Esophagus squamous epithelium (tissue), 5 donors: ENCODE measurements at regions not wholly inside any gene's neighbourhood (a gene's known extent, or its start where the extent isn't known, plus 50 kb on each side); places are given as distances from the start of the nearest gene placed in this dataset.

Experiments
- DNase-seq: peaks from one replicate; lab custom pipeline; 2025; lab: John Stamatoyannopoulos, UW
- H3K27ac ChIP-seq, 4 donors: fragments of 200-600 bp; sonication (generic); one replicate each; pipeline ENCODE4 v1.5.1; 2016 to 2019; ENCODE audit warnings: mild to moderate bottlenecking in 1 of 4
- H3K27me3 ChIP-seq, 4 donors: fragments of 200-600 bp; sonication (generic); 1 replicate in 3 of 4; 2 replicates in 1 of 4; pipeline versions ENCODE4 v1.5.1 to v1.6.0; 2017 to 2021; ENCODE audit warnings: antibody characterized with exemption in 1 of 4
- H3K36me3 ChIP-seq, 3 donors: fragments of 200-600 bp; sonication (generic); one replicate each; pipeline ENCODE4 v1.5.1; 2016 to 2019
- H3K4me1 ChIP-seq, 3 donors: fragments of 200-600 bp; sonication (generic); one replicate each; pipeline ENCODE4 v1.5.1; 2017 to 2019
- H3K4me3 ChIP-seq, 4 donors: fragments of 200-600 bp; sonication (generic); 1 replicate in 3 of 4; 2 replicates in 1 of 4; pipeline ENCODE4 v1.5.1; 2016 to 2019; ENCODE audit warnings: mild to moderate bottlenecking in 2 of 4, moderate library complexity in 1 of 4
- H3K9me3 ChIP-seq, 3 donors: fragments of 200-600 bp; sonication (generic); one replicate each; pipeline ENCODE4 v1.5.1; 2016 to 2019
- CTCF ChIP-seq, 6 experiments: fragments of 450-650 bp in 4 of 6; fragments of 200-600 bp in 2 of 6; sonication (generic) in 2 of 6; IDR thresholded peaks; one replicate each; pipeline ENCODE4 v1.5.1; 2016 to 2019; ENCODE audit warnings: antibody characterized with exemption in 6 of 6, mild to moderate bottlenecking in 4 of 6, moderate library complexity in 4 of 6
- POLR2A ChIP-seq, 4 donors: fragments of 450-650 bp; IDR thresholded peaks; one replicate each; pipeline ENCODE4 v1.6.1; 2017; ENCODE audit warnings: antibody characterized with exemption in 4 of 4, mild to moderate bottlenecking in 4 of 4, moderate library complexity in 3 of 4
- WGBS, 2 donors: methylation state at CpG; one replicate each; pipeline ENCODE4 v1.1.5; 2018; 5-methylcytosine and 5-hydroxymethylcytosine counted together
- intact Hi-C: fragments of 100-400 bp; cut with DNase I; formaldehyde crosslinking; loops from one replicate; pipeline ENCODE4 v1.15.0; 2022
- donor health status: DM: yes; HTN: yes; CAD: no.

GRCh38 chr13:105552078-105552477 is 983.4 kb downstream of the EFNB2 start:
- intact Hi-C loops, result no loop called here

GRCh38 chr13:105547851-105548250 is 987.6 kb downstream of the EFNB2 start:
- no peak overlapping the region for H3K4me3 ChIP-seq
- DNase-seq, result no peak
- intact Hi-C loops, result no loop called here
- H3K27ac ChIP-seq, result no peak overlapping the region
- no peaks in the 10 kb centered on the region for H3K9me3 ChIP-seq
- H3K4me1 ChIP-seq, result no peaks in the 10 kb centered on the region
- H3K36me3 ChIP-seq, result no peaks in the 10 kb centered on the region
- no peak for TF ChIP-seq POLR2A (IDR thresholded peaks at IDR 0.05)
- TF ChIP-seq CTCF (IDR thresholded peaks at IDR 0.05), result no peak
- no peaks in the 10 kb centered on the region for H3K27me3 ChIP-seq
- WGBS, 2 donors, result 76 to 85% methylated on average over 3 of the region's 3 CpGs

More at GRCh38 chr13:105552078-105552477, 983.4 kb downstream of the EFNB2 start:
- no peak for DNase-seq
- Histone ChIP-seq H3K36me3 (no peaks in the 10 kb centered on the region), H3K4me1 (no peaks in the 10 kb centered on the region), H3K9me3 (no peaks in the 10 kb centered on the region), H3K27me3 (no peaks in the 10 kb centered on the region), H3K27ac (no peak overlapping the region), H3K4me3 (no peak overlapping the region)
- 60 to 69% methylated on average over 12 of the region's 12 CpGs for WGBS, 2 donors
- TF ChIP-seq POLR2A (IDR thresholded peaks at IDR 0.05) (no peak), CTCF (IDR thresholded peaks at IDR 0.05) (no peak)

GRCh38 chr13:105545811-105546210 is 989.7 kb downstream of the EFNB2 start:
- intact Hi-C loops, result no loop called here
- WGBS, 2 donors, result 66 to 69% methylated on average over 5 of the region's 5 CpGs
- no peak for TF ChIP-seq POLR2A (IDR thresholded peaks at IDR 0.05)
- TF ChIP-seq CTCF (IDR thresholded peaks at IDR 0.05), result no peak
- no peaks in the 10 kb centered on the region for H3K4me1 ChIP-seq
- no peaks in the 10 kb centered on the region for H3K27me3 ChIP-seq
- H3K36me3 ChIP-seq, result no peaks in the 10 kb centered on the region
- no peak for DNase-seq
- no peak overlapping the region for H3K4me3 ChIP-seq
- H3K9me3 ChIP-seq, result no peaks in the 10 kb centered on the region
- H3K27ac ChIP-seq, result no peak overlapping the region

GRCh38 chr13:105543742-105544141 is 991.7 kb downstream of the EFNB2 start:
- 52 to 54% methylated on average over 2 of the region's 2 CpGs for WGBS, 2 donors
- H3K4me1 ChIP-seq, result no peaks in the 10 kb centered on the region
- TF ChIP-seq CTCF (IDR thresholded peaks at IDR 0.05), result no peak
- TF ChIP-seq POLR2A (IDR thresholded peaks at IDR 0.05), result no peak
- DNase-seq, result no peak
- intact Hi-C loops, result no loop called here
- H3K9me3 ChIP-seq, result no peaks in the 10 kb centered on the region
- H3K4me3 ChIP-seq, result no peak overlapping the region
- H3K27ac ChIP-seq, result no peak overlapping the region
- no peaks in the 10 kb centered on the region for H3K27me3 ChIP-seq
- no peaks in the 10 kb centered on the region for H3K36me3 ChIP-seq

GRCh38 chr13:105541565-105541964 is 993.9 kb downstream of the EFNB2 start:
- H3K4me1 ChIP-seq, result no peaks in the 10 kb centered on the region
- no peaks in the 10 kb centered on the region for H3K9me3 ChIP-seq
- no peaks in the 10 kb centered on the region for H3K27me3 ChIP-seq
- 80 to 94% methylated on average over 2 of the region's 2 CpGs for WGBS, 2 donors
- no peak overlapping the region for H3K4me3 ChIP-seq
- H3K36me3 ChIP-seq, result no peaks in the 10 kb centered on the region
- TF ChIP-seq POLR2A (IDR thresholded peaks at IDR 0.05) (no peak), CTCF (IDR thresholded peaks at IDR 0.05) (no peak)
- no peak overlapping the region for H3K27ac ChIP-seq
- intact Hi-C loops, result no loop called here
- DNase-seq, result no peak
